MCF 10A (cell line): ENCODE measurements at regions not wholly inside any gene's neighbourhood (a gene's known extent, or its start where the extent isn't known, plus 50 kb on each side); places are given as distances from the start of the nearest gene placed in this dataset.

ENCODE experiments used
- BruUV-seq: library from RNA; stranded (reverse); fragments of 400-500 nt; replicated peaks from 2 replicates; lab custom pipeline; 2021; lab: Mats Ljungman, UMichigan
- CTCF ChIA-PET: fragments of 300-600 bp; sonication (Branson Sonifier 250); formaldehyde crosslinking; extraction: SDS; loops from one replicate; lab custom pipeline; 2021; ENCODE audit warnings: antibody characterized with exemption, inconsistent platforms; lab: Yijun Ruan, JAX
- POLR2A ChIA-PET: fragments of 300-600, 350-650 bp; sonication (Branson Sonifier 250); formaldehyde crosslinking; extraction: SDS; loops from one replicate; lab custom pipeline; 2020; ENCODE audit warnings: antibody characterized with exemption, inconsistent platforms; lab: Yijun Ruan, JAX
- DNase-seq: peaks from one replicate; pipeline ENCODE4 v3.0.0-alpha.2; 2018; ENCODE audit not compliant: unreplicated experiment
- H3K27ac Mint-ChIP-seq: one replicate; pipeline ENCODE4 v1.8.0; 2022; ENCODE audit warnings: mild to moderate bottlenecking, low read depth, mixed read lengths; ENCODE audit not compliant: unreplicated experiment
- H3K27me3 Mint-ChIP-seq: one replicate; pipeline ENCODE4 v1.8.0; 2022; ENCODE audit warnings: mixed read lengths; ENCODE audit not compliant: insufficient read depth, unreplicated experiment
- H3K36me3 Mint-ChIP-seq: one replicate; pipeline ENCODE4 v1.8.0; 2022; ENCODE audit warnings: mild to moderate bottlenecking, moderate library complexity, mixed read lengths; ENCODE audit not compliant: insufficient read depth, unreplicated experiment
- H3K4me1 Mint-ChIP-seq: one replicate; pipeline ENCODE4 v1.8.0; 2022; ENCODE audit warnings: mixed read lengths; ENCODE audit not compliant: insufficient read depth, unreplicated experiment
- H3K4me3 Mint-ChIP-seq: one replicate; pipeline ENCODE4 v1.8.0; 2022; ENCODE audit warnings: mild to moderate bottlenecking, moderate library complexity, mixed read lengths; ENCODE audit not compliant: unreplicated experiment
- H3K9me3 Mint-ChIP-seq: one replicate; pipeline ENCODE4 v1.8.0; 2022; ENCODE audit warnings: mixed read lengths; ENCODE audit not compliant: unreplicated experiment
- intact Hi-C: fragments of 100-400 bp; cut with micrococcal nuclease; formaldehyde crosslinking; loops from 2 replicates; pipeline ENCODE4 v1.14.1; 2022
- TF ChIP-seq, protein P1 (sequence below): fragments of 200-600 bp; IDR thresholded peaks from one replicate; pipeline ENCODE4 v1.8.0; 2022; ENCODE audit warnings: antibody characterized with exemption, mild to moderate bottlenecking; ENCODE audit not compliant: unreplicated experiment

DNA sequence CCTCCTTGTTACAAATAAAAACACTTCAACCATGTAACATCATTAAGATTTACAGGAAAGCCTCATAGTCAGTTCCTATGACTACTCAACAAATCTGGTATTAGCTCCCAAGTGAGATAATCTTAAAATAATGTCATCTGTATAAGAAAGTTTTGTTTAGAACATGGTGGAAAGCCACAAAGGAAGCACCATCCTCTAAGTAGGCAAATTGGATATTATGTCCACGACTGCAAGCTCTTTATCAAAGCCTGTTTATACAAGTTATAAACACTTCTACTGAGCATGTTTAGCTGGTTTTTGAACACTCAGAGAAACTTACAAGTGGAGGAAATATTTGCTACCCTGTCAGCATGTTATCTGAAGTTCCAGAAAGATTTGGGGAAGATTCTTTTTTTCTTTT, 349.8 kb downstream of the ARL4A start:
- CTCF ChIA-PET = interaction anchor here (0.6 to 0.8 kb wide), 4 partner anchors 20 to 414 kb away, joined by 3 to 4 read pairs (median 3); no protein-coding TSS in a partner anchor
- BruUV-seq = no TSS peak
- Mint-ChIP-seq H3K36me3 (no peaks in the 10 kb centered on the region), H3K9me3 (no peaks in the 10 kb centered on the region), H3K4me3 (no peak overlapping the region), H3K4me1 (peaks cover 9% of the 10 kb centered on the region), H3K27ac (no peak overlapping the region), H3K27me3 (no peaks in the 10 kb centered on the region)
- TF ChIP-seq, protein P1, sequence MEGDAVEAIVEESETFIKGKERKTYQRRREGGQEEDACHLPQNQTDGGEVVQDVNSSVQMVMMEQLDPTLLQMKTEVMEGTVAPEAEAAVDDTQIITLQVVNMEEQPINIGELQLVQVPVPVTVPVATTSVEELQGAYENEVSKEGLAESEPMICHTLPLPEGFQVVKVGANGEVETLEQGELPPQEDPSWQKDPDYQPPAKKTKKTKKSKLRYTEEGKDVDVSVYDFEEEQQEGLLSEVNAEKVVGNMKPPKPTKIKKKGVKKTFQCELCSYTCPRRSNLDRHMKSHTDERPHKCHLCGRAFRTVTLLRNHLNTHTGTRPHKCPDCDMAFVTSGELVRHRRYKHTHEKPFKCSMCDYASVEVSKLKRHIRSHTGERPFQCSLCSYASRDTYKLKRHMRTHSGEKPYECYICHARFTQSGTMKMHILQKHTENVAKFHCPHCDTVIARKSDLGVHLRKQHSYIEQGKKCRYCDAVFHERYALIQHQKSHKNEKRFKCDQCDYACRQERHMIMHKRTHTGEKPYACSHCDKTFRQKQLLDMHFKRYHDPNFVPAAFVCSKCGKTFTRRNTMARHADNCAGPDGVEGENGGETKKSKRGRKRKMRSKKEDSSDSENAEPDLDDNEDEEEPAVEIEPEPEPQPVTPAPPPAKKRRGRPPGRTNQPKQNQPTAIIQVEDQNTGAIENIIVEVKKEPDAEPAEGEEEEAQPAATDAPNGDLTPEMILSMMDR = no peak
- intact Hi-C loops = no loop called here
- POLR2A ChIA-PET = interaction anchor here (0.6 kb wide), 1 partner anchor 19 kb away, joined by 4 read pairs; no protein-coding TSS in a partner anchor
- no peak for DNase-seq

- CTCF ChIA-PET = interaction anchor here (1.3 kb wide), 1 partner anchor 77 kb away, joined by 3 read pairs; no protein-coding TSS in a partner anchor
- no peaks in the 10 kb centered on the region for H3K9me3 Mint-ChIP-seq
- no peak overlapping the region for H3K27ac Mint-ChIP-seq
- intact Hi-C loops = loop anchor here (5.0 kb wide), 1 partner anchor 354 kb away; the partner anchor contains the start of gene ARL4A
- H3K4me1 Mint-ChIP-seq = peaks cover 19% of the 10 kb centered on the region
- H3K36me3 Mint-ChIP-seq = no peaks in the 10 kb centered on the region
- POLR2A ChIA-PET = interaction anchor here (0.6 to 1.8 kb wide), 9 partner anchors 8 to 320 kb away, joined by 3 to 10 read pairs (median 4); no protein-coding TSS in a partner anchor
- H3K4me3 Mint-ChIP-seq = no peak overlapping the region
- TF ChIP-seq, protein P1 = no peak
- BruUV-seq = no TSS peak
- H3K27me3 Mint-ChIP-seq = no peaks in the 10 kb centered on the region
- DNase-seq = no peak
Observed at GRCh38 chr7:13041368-13041988, 354.0 kb downstream of the ARL4A start.

- POLR2A ChIA-PET = interaction anchor here (0.6 to 1.8 kb wide), 9 partner anchors 8 to 327 kb away, joined by 3 to 10 read pairs (median 4); no protein-coding TSS in a partner anchor
- Mint-ChIP-seq H3K9me3 (no peaks in the 10 kb centered on the region), H3K4me1 (peaks cover 19% of the 10 kb centered on the region), H3K27ac (peak overlapping the region; percentile 80), H3K36me3 (no peaks in the 10 kb centered on the region), H3K4me3 (no peak overlapping the region), H3K27me3 (no peaks in the 10 kb centered on the region)
- TF ChIP-seq, protein P1 = no peak
- CTCF ChIA-PET = no interaction called here
- no TSS peak for BruUV-seq
- intact Hi-C loops = loop anchor here (5.0 kb wide), 1 partner anchor 355 kb away; the partner anchor contains the start of gene ARL4A
- DNase-seq = peak; percentile 38
Observed at GRCh38 chr7:13042605-13043236, 355.3 kb downstream of the ARL4A start.

GRCh38 chr7:13044309-13044708, 356.9 kb downstream of the ARL4A start:
- POLR2A ChIA-PET = no interaction called here
- Mint-ChIP-seq H3K27me3 (no peaks in the 10 kb centered on the region), H3K4me3 (no peak overlapping the region), H3K4me1 (peaks cover 19% of the 10 kb centered on the region), H3K36me3 (no peaks in the 10 kb centered on the region), H3K9me3 (no peaks in the 10 kb centered on the region), H3K27ac (peak overlapping the region; percentile 22)
- CTCF ChIA-PET = no interaction called here
- no TSS peak for BruUV-seq
- no peak for DNase-seq
- intact Hi-C loops = loop anchor here (5.0 kb wide), 1 partner anchor 357 kb away; the partner anchor contains the start of gene ARL4A
- TF ChIP-seq, protein P1 = no peak
